ENCODE measurements at regions not wholly inside any gene's neighbourhood (a gene's known extent, or its start where the extent isn't known, plus 50 kb on each side); places are given as distances from the start of the nearest gene placed in this dataset.

DNA sequence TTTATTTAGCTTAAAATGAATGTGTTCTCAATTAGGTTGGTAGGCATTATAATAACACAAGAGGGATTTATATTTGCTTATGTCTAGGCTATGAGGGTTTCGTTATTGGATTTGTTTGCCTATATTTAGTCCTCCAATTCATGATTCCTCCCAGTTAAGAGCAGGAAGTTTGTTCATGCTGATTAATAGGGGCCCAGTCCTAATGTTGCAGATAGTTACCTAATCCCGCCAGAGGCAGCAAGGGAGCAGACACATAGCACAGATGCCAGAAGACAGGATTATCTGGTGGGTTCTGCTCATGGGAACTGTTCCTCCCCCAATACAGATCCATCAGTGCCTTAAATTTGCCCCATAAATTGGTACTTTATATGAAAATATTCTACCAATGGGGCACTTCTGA lies 100.8 kb upstream of the TLE4 start:
- TF ChIP-seq CTCF (conservative IDR thresholded peaks at IDR 0.05; ENCODE audit: low read depth, low read length) = no peak
- H3K4me3 ChIP-seq (ENCODE audit: low read depth, low read length) = no peak overlapping the region
- no peak for DNase-seq (ENCODE audit: low read depth)

DNA sequence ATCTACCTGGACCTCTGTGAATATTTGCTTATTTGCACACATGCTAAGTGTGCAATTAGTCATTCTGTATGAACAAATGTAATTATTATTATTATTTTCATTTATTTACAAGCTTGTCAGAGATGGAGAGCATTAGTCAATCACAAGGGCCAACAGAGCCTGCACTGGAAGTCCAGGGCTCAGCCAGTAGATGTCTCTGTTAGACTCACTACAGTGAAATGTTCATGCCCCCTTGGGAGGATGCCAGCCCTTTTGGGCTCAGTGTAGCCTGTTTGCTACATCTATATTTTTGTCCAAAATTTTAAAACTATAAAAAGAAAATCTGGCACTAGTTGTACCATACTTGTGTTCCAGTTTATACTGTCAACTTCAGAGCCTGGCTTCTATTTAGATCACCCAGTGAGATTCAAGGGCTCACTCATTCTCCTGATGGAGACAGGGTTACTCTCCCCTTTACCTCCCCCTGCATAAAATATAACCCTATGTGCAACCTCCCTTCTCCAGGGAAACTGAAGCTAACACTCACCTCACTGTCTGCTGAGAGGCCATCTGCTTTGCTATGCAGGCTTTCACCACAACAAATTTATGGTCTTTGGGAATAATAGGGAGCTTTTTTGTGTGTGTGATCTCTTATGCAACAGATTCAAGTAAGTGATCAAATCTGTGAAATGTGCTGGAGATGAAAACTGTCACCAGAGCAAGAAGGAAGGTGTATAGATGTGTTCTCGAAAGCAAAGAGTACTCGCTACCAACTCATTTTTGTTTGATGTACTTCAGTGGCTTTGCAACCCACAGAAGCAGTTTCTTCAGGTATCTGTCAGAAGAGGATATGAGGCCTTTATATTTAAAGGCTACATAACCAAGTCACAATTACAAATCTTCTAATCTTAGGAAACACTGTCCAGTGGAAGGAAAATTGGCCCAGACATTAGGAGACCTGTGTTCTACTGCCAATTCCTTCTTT lies 99.9 kb upstream of the TLE4 start:
- H3K4me3 ChIP-seq (ENCODE audit: low read depth, low read length) = no peak overlapping the region
- peak; percentile 73 for DNase-seq (ENCODE audit: low read depth)
- TF ChIP-seq CTCF (conservative IDR thresholded peaks at IDR 0.05; ENCODE audit: low read depth, low read length) = peak; percentile 67

DNA sequence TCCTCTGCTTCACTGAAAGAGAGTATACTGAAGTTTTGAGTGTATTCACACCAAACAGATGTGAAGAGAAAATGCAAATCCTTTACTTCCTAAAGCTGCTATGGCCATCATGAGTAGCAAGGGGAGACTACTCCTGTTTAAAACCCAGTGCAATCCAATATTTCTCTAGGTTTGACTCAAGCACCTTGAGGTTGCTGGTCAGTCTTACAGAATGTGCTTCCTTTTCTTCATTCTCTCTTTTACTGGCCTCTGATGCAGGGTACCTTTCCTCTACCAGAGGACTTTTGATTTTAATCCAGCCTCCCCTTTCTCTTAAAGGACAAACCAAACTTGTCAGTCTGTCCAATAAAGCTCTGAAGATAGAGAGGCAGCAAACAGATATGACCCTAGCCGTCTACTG lies 98.1 kb upstream of the TLE4 start:
- no peak for DNase-seq (ENCODE audit: low read depth)
- no peak overlapping the region for H3K4me3 ChIP-seq (ENCODE audit: low read depth, low read length)
- no peak for TF ChIP-seq CTCF (conservative IDR thresholded peaks at IDR 0.05; ENCODE audit: low read depth, low read length)

DNA sequence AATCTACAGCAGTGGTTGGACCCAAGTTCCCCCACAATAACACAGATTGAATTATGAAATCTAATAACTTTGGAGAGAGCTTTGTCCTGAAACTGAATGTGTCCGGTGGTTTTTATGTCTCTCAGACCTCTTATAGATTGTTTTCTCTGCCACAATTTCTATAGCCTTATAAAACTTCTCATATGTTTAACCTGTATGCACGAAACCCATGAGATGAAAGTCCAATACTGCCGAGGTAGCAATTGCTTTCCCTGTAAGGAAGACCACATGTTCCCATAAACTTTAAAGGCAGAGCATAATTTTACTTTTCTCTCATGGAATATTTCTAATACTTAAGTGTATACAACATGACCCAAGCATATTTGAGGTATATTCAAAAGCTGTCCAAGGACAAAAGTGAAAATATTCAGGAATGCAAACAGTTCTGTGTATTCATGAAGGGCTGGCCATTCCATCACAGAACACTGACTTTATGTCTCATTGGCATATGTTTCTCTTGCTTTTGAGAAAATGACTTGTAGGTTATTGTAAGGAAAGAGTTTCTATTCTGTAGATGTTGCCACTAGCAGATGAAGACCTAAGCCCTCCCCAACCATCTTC lies 94.4 kb upstream of the TLE4 start:
- peak; percentile 48 for DNase-seq (ENCODE audit: low read depth)
- no peak for TF ChIP-seq CTCF (conservative IDR thresholded peaks at IDR 0.05; ENCODE audit: low read depth, low read length)

DNA sequence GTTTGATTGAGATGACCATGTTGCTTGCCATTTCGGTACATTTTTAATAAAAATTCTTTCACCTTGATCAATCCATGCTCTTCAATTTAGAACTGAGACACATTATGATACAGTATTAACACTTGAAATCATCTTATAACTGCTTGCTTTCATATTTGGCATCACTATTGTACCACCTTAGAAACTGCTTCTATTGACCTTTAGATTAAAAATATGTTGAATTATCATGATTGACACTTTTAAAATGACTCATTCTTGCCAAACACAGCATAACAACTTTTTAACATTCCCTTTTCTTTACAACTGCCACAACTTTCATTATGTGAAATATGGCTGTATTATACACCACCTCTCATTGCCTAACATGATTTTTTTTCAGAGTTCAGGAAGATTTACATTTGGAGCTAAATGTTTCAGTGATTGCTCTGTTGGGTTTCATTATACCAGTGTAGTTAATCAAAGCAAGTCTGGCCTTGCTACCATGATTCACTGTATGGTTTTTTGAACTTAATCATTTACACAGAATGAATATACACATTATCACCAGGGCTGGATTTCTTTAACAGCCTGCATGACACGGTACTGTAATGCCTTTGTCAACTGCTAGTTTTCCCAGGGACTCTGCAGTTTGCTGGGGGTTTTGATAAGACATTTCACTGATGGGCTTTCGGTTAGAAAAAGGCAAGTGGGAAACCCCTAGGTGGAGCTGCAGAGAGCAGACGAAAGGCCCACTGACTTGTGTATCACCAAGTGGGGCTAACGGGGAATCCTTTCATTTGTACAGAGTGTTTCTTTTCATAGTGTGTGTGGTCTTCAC lies 93.6 kb upstream of the TLE4 start:
- TF ChIP-seq CTCF (conservative IDR thresholded peaks at IDR 0.05; ENCODE audit: low read depth, low read length) = peak; percentile 73
- peak; percentile 57 for DNase-seq (ENCODE audit: low read depth)
- H3K4me3 ChIP-seq (ENCODE audit: low read depth, low read length) = no peak overlapping the region

More for the DNA sequence above, 94.4 kb upstream of the TLE4 start:
- H3K4me3 ChIP-seq (ENCODE audit: low read depth, low read length) = no peak overlapping the region

DNA sequence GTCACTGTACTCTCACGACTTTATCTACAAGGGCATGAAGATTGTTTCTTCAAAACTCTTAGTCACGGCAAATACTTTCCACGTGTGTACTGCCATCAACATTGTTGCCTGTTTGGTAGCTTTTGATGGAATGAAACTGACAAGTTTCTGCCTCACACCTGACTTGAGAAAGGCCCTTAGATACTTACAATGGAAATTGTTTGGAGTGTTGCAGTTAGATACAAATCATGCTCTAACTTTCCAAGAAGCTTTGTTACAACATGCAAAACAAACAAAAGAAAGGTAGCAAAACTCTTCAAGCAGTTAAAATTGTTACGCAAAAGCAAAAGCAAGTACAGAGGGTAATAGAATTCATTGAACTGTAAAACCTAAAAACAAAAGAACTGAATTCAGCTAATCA lies 91.1 kb upstream of the TLE4 start:
- TF ChIP-seq CTCF (conservative IDR thresholded peaks at IDR 0.05; ENCODE audit: low read depth, low read length) = no peak

More for the DNA sequence above, 91.1 kb upstream of the TLE4 start:
- no peak overlapping the region for H3K4me3 ChIP-seq (ENCODE audit: low read depth, low read length)
- DNase-seq (ENCODE audit: low read depth) = no peak
